AG10803 (cell line): ENCODE measurements at regions not wholly inside any gene's neighbourhood (a gene's known extent, or its start where the extent isn't known, plus 50 kb on each side); places are given as distances from the start of the nearest gene placed in this dataset.
"Not testable (repeated sequence)": the region's sequence is repeated elsewhere in the genome, so short reads cannot be mapped to it uniquely, and the experiment has no call there.

Source experiments
- DNase-seq: peaks from one replicate; pipeline ENCODE4 v3.0.0; 2010; ENCODE audit warnings: low read depth
- H3K4me3 ChIP-seq: 2 replicates; pipeline ENCODE4 v1.5.1; 2011; ENCODE audit warnings: mild to moderate bottlenecking, low read length, control low read depth
- TF ChIP-seq, protein P1 (sequence below): conservative IDR thresholded peaks from 2 replicates; pipeline ENCODE4 v1.5.1; 2011; ENCODE audit warnings: mild to moderate bottlenecking, low read length, control low read depth, inconsistent platforms

DNA sequence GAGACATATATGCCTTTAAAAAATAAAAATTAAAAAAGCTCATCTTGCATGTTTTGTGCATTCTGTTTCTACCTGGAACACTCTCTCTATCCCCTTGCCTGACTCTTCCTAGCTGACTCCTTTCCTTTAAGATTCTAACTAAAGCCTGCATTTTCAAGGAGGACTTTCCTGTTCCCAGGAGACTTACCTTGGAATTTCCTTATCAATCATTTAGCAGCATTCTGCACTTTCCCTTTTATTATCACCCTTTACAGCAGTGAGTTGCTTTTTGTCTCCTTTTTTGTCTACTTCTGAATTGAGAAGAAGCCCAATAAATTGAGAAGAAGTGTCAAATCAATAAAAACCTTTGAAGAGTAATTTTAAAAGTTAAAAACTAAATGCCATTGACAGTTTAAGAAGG is 142.2 kb upstream of the TMEM196 start:
- no peak overlapping the region for H3K4me3 ChIP-seq
- DNase-seq = no peak
- TF ChIP-seq, protein P1, sequence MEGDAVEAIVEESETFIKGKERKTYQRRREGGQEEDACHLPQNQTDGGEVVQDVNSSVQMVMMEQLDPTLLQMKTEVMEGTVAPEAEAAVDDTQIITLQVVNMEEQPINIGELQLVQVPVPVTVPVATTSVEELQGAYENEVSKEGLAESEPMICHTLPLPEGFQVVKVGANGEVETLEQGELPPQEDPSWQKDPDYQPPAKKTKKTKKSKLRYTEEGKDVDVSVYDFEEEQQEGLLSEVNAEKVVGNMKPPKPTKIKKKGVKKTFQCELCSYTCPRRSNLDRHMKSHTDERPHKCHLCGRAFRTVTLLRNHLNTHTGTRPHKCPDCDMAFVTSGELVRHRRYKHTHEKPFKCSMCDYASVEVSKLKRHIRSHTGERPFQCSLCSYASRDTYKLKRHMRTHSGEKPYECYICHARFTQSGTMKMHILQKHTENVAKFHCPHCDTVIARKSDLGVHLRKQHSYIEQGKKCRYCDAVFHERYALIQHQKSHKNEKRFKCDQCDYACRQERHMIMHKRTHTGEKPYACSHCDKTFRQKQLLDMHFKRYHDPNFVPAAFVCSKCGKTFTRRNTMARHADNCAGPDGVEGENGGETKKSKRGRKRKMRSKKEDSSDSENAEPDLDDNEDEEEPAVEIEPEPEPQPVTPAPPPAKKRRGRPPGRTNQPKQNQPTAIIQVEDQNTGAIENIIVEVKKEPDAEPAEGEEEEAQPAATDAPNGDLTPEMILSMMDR = no peak

DNA sequence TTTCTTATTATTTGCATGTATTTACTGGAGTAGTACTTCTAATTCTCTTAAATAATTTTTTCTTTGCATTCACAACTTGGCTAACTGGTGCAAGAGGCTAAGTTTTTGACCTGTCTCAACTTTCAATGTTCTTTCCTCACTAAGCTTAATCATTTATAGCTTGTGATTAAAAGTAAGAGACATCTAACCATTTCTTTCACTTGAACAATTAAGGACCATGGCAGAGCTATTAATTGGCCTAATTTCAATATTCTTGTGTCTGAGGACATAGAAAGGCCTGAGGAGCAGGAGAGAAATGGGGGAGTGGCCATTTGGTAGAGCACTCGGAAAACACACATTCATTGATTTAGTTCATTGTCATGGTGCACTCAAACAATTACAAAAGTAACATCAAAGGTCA is 141.4 kb upstream of the TMEM196 start:
- no peak for DNase-seq
- TF ChIP-seq, protein P1 = no peak
- H3K4me3 ChIP-seq = no peak overlapping the region

DNA sequence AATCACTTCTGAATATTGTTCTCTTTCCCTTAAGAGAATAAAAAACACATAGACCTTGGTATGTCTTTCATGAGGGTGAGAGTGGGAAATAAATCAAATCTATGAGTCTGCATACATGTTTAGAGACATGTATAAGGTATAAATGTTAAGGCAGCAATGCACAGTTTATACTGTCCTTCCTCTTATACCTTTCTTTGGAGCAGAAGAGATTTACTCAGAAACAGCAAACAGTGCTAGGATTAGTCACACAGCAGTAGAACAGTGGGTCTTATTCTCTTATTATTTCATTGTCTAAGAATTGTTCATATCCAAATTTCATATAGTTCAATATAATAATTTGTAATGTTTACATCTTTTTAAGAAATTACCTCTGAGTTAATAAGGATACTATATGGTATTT is 126.7 kb upstream of the TMEM196 start:
- H3K4me3 ChIP-seq = no peak overlapping the region
- TF ChIP-seq, protein P1 = no peak

DNA sequence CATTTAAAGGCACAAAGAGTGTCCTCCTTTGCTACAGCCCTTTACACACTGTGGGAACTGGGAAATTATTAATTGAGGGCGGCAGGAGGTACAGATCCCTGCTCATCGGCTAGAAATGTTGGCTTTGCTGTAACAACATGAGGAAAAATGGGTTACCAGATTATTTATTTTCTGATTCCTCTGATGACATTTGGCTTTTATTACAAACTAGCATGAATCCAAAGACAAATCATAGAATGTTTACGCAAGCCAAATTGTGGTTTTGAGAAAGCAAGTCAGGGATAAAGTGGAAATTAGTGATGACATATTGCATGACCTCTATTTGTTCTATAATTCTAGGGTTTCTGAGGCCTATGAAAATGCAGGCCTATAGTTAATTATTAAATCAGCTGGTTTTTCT is 126.1 kb upstream of the TMEM196 start:
- DNase-seq = peak; percentile 86
- H3K4me3 ChIP-seq = no peak overlapping the region
- TF ChIP-seq, protein P1 = no peak

More for the DNA sequence above, 126.7 kb upstream of the TMEM196 start:
- no peak for DNase-seq

DNA sequence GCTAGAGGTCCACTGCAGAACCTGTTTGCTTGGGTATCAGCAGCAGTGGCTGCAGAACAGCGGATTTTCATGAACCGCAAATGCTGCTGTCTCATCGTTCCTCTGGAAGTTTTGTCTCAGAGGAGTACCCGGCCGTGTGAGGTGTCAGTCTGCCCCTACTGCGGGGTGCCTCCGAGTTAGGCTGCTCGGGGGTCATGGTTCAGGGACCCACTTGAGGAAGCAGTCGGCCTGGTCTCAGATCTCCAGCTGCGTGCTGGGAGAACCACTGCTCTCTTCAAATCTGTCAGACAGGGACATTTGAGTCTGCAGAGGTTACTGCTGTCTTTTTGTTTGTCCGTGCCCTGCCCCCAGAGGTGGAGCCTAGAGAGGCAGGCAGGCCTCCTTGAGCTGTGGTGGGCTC is 109.5 kb upstream of the TMEM196 start:
- H3K4me3 ChIP-seq, DNase-seq: not testable (repeated sequence)

DNA sequence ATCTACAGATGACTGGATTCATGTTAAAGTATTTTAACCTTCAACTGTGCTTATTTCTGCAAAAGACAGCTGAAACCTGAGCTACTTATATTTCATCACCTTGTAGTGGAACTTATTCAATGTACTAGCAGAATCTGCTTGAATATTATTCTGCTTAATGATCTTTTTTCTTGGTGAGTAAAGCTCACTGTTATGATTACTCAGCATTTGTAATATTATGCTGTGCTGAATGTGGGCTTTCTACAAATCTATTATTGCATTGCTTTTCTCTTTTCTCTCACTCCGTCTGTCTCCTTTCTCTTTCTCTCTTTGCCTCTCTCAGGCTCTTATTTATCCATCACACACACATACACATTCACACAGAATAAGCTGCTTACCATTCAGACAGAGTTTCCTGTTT is 98.7 kb upstream of the TMEM196 start:
- no peak for DNase-seq
- H3K4me3 ChIP-seq = no peak overlapping the region
- TF ChIP-seq, protein P1 = no peak

DNA sequence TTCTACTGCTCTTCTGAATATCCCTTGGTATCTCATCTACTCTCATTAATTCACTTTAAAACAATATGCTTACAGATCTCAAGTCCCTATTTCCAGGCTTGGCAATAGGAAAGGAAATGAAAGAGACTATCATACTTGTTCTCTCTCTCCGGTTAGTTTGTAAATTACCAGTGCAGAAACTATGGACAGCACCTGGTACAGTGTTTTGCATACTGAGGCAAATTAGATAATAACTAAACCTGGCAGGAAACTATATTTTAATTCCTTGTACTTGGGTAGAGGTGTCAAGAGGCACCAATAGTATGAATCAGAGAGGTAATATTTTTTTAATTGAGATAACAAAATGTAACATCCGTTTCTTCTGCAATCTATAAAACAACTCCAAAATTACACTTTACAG is 97.7 kb upstream of the TMEM196 start:
- H3K4me3 ChIP-seq = no peak overlapping the region
- DNase-seq = no peak
- TF ChIP-seq, protein P1 = no peak

DNA sequence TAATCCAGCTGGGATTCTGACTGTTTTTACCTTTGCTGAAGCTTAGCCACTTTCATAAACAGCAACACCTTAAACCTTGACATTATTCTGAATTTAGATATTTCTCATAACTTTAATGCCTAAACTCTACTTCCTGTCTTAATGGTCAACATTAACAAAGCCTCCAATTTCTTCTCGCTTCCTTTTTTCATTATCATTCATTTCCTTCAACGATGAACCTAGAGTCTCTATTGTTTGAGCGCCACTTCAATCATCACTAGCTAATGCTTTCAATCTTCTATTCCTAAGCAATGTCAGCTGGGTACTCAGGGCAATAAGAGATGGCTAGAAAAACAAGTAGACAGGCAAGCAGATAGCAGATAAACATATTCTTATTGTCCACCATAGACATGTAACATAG is 96.6 kb upstream of the TMEM196 start:
- TF ChIP-seq, protein P1 = no peak
- no peak overlapping the region for H3K4me3 ChIP-seq
- DNase-seq = no peak
